ENCODE measurements at regions not wholly inside any gene's neighbourhood (a gene's known extent, or its start where the extent isn't known, plus 50 kb on each side); places are given as distances from the start of the nearest gene placed in this dataset.
"Not testable (repeated sequence)": the region's sequence is repeated elsewhere in the genome, so short reads cannot be mapped to it uniquely, and the experiment has no call there.

GRCh38 chr20:48041078-48041780 lies 255.9 kb upstream of the SULF2 start:
- no peak for DNase-seq
- Histone ChIP-seq H3K27me3 (replicated peaks) (peaks cover 2% of the 10 kb centered on the region), H3K4me3 (ENCODE audit: low read depth, low read length) (no peak overlapping the region), H3K27ac (no peak overlapping the region), H3K36me3 (replicated peaks) (no peaks in the 10 kb centered on the region)
- in situ Hi-C loops (cut with HindIII; ENCODE audit: low pct_ligation_motif_present, low sequenced_read_pairs), result no loop called here
- TF ChIP-seq, protein P1, sequence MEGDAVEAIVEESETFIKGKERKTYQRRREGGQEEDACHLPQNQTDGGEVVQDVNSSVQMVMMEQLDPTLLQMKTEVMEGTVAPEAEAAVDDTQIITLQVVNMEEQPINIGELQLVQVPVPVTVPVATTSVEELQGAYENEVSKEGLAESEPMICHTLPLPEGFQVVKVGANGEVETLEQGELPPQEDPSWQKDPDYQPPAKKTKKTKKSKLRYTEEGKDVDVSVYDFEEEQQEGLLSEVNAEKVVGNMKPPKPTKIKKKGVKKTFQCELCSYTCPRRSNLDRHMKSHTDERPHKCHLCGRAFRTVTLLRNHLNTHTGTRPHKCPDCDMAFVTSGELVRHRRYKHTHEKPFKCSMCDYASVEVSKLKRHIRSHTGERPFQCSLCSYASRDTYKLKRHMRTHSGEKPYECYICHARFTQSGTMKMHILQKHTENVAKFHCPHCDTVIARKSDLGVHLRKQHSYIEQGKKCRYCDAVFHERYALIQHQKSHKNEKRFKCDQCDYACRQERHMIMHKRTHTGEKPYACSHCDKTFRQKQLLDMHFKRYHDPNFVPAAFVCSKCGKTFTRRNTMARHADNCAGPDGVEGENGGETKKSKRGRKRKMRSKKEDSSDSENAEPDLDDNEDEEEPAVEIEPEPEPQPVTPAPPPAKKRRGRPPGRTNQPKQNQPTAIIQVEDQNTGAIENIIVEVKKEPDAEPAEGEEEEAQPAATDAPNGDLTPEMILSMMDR (IDR thresholded peaks at IDR 0.05; ENCODE audit: low read depth, low read length, missing control alignments), result no peak

GRCh38 chr20:48040491-48040890 lies 255.2 kb upstream of the SULF2 start:
- Histone ChIP-seq H3K27me3 (replicated peaks) (peaks cover 2% of the 10 kb centered on the region), H3K4me3 (ENCODE audit: low read depth, low read length) (no peak overlapping the region), H3K36me3 (replicated peaks) (no peaks in the 10 kb centered on the region), H3K27ac (no peak overlapping the region)
- in situ Hi-C loops (cut with HindIII; ENCODE audit: low pct_ligation_motif_present, low sequenced_read_pairs), result no loop called here
- TF ChIP-seq, protein P1 (IDR thresholded peaks at IDR 0.05; ENCODE audit: low read depth, low read length, missing control alignments), result no peak
- no peak for DNase-seq

DNA sequence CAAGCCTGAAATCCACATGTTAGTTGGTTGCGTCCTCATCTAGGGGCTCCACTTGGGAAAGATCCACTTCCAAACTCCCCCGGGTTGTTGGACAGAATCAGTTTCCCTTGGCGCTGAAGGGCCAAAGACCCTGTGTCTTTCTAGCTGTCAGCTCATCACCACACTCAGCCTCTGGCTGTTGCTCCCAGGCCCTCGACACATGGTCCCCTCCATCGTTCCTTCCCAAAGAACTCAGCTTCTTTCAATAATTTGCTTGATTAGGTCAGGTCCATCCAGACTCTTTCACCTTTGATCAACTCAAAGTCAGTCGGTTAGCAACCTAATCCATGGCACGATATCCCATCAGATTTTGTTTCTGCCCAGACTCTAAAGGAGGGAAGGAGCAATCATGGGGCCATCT lies 254.8 kb upstream of the SULF2 start:
- Histone ChIP-seq H3K27me3 (replicated peaks) (peaks cover 2% of the 10 kb centered on the region), H3K4me3 (ENCODE audit: low read depth, low read length) (no peak overlapping the region), H3K27ac (no peak overlapping the region), H3K36me3 (replicated peaks) (no peaks in the 10 kb centered on the region)
- no peak for DNase-seq
- TF ChIP-seq, protein P1 (IDR thresholded peaks at IDR 0.05; ENCODE audit: low read depth, low read length, missing control alignments), result no peak
- in situ Hi-C loops (cut with HindIII; ENCODE audit: low pct_ligation_motif_present, low sequenced_read_pairs), result no loop called here

- no peak for DNase-seq
- Histone ChIP-seq H3K36me3 (replicated peaks) (no peaks in the 10 kb centered on the region), H3K27ac (no peak overlapping the region), H3K27me3 (replicated peaks) (peaks cover 2% of the 10 kb centered on the region), H3K4me3 (ENCODE audit: low read depth, low read length) (no peak overlapping the region)
- in situ Hi-C loops (cut with HindIII; ENCODE audit: low pct_ligation_motif_present, low sequenced_read_pairs), result no loop called here
- TF ChIP-seq, protein P1 (IDR thresholded peaks at IDR 0.05; ENCODE audit: low read depth, low read length, missing control alignments), result no peak
Observed at GRCh38 chr20:48039514-48039913, 254.2 kb upstream of the SULF2 start.

- no peak for DNase-seq
- peaks cover 2% of the 10 kb centered on the region for H3K27me3 ChIP-seq (replicated peaks)
- H3K27ac ChIP-seq, result no peak overlapping the region
- in situ Hi-C loops (cut with HindIII; ENCODE audit: low pct_ligation_motif_present, low sequenced_read_pairs), result no loop called here
- H3K4me3 ChIP-seq (ENCODE audit: low read depth, low read length), result no peak overlapping the region
- H3K36me3 ChIP-seq (replicated peaks), result no peaks in the 10 kb centered on the region
- TF ChIP-seq, protein P1 (IDR thresholded peaks at IDR 0.05; ENCODE audit: low read depth, low read length, missing control alignments), result no peak
Observed at GRCh38 chr20:48038713-48039112, 253.4 kb upstream of the SULF2 start.

GRCh38 chr20:48037798-48038197 lies 252.5 kb upstream of the SULF2 start:
- in situ Hi-C loops (cut with HindIII; ENCODE audit: low pct_ligation_motif_present, low sequenced_read_pairs); H3K27ac ChIP-seq: not testable (repeated sequence)

More at GRCh38 chr20:48037798-48038197, 252.5 kb upstream of the SULF2 start:
- not testable (repeated sequence) for H3K36me3 ChIP-seq (replicated peaks); DNase-seq; H3K27me3 ChIP-seq (replicated peaks); H3K4me3 ChIP-seq (ENCODE audit: low read depth, low read length)

All from brain microvascular endothelial cell (primary cell).